Stimulated activated CD8-positive, alpha-beta memory T cell treated with anti-CD3 and anti-CD28 coated beads, Interleukin-4, amount 100 ng/mL, for 48 hours (primary cell): ENCODE measurements at regions not wholly inside any gene's neighbourhood (a gene's known extent, or its start where the extent isn't known, plus 50 kb on each side); places are given as distances from the start of the nearest gene placed in this dataset.

Source experiments
- DNase-seq: peaks from one replicate; pipeline ENCODE4 v3.0.0-alpha.2; 2020

DNA sequence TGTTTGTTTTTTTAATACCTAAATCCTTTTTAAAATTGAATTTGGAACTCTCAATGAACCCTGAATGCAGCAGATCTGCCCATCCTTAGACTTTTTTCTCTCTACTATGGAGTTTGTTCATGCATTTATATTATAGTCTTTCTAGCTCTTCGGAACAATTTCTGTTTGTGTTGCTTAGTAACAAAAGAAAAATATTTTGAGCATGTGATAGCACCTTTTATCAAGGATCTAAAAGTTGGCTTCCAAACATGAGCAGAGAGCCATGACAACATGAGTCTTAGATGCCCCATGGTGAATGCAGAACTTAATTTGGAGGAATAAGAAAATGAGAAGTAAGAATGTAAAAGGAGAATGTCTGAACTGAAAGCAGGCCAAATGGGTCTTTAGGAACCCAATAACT lies 133.7 kb downstream of the EDN1 start:
- no peak for DNase-seq

DNA sequence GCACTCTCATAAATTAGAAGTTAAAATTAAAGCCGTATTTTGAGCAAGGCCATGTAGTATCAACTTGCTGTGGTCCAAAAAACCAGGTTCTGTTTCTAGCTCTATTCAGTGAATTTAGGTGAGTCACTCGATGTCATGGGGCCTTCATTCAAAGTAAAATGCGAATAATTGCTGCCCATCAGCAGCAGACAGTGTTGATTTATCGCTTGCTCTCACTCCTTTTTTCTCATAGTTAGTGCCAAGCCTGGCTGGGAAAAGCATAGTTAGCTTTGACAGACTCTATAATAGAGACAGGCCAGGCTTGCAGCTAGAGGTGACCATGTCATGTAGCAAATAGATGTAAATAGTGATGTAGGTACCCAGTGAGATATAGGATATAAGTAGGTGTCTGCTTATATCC lies 136.0 kb downstream of the EDN1 start:
- no peak for DNase-seq

DNA sequence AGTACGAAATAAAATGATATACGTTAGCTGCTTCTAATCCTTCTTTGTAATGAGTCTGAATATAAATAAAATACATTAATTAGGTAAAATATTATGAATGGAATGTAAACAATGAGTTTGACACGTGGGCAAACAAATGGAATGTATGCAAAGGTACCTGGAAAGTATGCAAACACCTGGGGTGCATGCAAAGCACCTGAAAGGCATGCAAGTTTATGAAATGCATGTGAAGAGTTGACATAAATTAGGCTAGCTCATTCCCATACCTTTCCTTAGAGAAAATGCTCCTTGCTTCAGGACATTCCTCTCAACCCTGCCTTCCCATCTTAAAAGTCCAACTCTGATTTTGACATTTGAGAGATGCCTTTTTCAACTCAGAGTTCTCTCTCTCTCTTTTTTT lies 140.9 kb downstream of the EDN1 start:
- DNase-seq = no peak

DNA sequence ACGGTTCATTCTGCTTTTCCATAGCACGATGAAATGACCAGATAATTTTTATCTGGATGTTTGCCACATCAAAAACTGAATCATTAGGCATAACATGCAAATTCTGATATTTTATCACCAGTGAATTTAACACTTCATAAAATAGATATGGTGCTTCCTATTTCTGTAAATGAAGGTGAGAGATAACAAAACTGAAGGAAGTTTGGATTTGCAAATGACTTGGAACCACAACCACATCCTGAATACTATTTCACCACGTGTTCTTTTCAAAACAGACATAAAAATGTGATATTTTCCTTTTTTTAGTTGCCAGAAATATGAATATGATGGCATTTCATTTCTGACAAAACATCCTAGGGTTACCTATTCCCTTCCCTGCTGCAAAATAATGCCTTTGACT lies 146.1 kb downstream of the EDN1 start:
- no peak for DNase-seq

DNA sequence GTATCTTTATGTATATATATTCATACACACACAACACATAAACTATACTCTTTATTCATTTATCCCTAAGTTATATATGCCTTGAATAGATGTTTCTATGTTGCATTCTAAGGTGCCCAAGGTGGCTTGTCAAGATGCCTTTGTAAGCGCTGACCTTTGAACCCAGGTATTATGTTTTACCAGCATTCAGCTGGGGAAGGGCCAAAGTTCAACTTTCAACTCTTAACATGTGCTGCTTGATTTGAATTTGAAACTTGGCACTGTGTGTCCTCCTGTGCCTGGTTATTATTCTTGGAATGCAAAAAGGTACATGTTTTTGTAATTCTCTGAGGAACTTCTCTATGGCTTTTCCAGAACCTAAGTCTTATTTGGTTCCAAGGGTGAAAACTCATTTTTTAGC lies 146.5 kb downstream of the EDN1 start:
- DNase-seq = no peak

DNA sequence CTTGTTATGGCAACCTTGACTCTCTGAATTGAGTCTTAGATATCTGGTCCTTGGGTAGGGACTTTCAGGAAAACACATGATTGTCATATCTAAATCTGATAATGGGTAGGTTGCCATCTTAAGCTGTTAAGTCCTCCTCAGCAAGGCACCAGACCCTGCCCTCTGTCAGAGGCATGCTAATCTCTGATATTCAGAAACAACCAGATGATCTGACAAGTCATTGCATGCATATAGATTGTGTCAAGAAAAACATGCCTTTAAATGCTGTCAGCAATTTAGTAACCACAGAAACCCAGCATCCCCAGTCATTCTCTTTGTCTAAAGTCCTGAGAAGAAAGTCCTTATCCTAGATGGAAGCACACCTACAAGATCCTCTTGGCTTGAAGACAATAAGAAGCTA lies 149.1 kb downstream of the EDN1 start:
- DNase-seq = no peak

DNA sequence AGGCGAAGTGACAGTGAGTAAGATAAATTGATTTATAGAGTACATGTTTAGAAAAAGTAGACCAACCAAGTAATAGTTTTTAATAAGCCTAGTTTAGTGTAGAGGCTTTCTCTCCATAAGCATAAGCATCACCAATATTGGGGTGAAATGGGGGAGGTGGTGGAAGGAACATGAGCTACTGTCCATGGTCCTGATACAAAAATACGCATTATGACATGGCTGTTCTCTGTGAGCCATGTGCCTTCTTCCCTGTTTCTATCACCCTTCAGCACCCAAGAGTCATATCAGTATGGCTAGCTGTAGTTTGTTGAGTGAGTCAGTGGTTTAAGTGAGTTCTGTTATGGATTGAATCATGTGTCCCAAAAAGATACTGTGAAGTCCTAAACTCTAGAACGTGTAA lies 150.8 kb downstream of the EDN1 start:
- DNase-seq = no peak

DNA sequence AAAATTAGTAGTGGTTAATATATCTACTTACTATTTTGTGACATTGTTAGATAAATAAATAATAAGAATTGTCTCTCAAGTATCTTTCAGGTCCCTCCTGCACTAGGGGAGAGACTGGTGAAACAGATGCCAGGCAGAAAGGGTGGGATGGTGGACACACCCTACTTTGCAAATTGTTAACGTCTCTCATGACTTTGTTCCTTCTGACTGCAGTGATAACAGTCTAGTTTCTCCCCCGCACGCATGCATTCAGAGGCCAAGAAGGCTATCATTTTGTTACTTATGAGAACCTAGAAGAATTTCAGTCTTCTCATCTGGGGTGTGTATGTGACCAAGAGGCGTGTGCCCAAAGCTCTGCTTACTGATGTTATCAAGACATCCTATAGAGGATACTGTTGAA lies 152.3 kb downstream of the EDN1 start:
- DNase-seq = no peak

DNA sequence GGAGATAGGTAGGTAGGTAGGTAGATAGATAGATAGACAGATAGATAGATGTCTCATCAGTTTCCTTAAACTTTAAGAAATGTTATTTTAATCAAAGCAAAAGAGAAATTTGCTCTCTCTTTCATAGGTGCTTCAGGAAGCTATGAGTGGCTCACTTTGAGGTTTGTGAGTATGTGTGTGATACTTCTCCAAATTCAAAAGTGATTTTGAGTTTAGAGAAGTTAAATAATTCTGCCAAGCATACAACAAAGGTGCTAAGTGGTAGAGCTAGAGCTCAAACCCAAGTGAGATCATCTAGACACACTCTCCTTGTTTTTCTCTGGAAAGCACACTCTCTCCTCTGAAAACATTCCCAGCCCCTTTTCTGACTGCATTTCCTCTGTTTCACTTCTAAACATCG lies 156.2 kb downstream of the EDN1 start:
- DNase-seq = no peak

DNA sequence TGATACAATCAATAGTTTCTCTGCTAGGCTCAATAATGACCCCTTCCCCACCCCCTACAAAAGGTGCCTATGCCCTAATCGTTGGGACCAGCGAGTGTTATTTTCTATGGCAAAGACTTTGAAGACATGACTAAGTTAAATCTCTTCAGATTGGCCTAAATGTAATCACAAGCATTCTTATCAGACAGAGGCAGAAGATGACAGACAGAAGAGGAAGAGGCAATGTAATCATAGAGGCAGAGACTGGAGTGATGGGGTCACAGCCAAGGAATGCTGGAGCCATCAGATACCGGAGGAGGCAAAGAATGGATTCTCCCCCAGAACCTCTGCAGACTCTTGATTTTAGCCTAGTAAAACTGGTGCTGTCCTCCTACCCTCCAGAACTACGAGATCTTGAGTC lies 159.3 kb downstream of the EDN1 start:
- no peak for DNase-seq

DNA sequence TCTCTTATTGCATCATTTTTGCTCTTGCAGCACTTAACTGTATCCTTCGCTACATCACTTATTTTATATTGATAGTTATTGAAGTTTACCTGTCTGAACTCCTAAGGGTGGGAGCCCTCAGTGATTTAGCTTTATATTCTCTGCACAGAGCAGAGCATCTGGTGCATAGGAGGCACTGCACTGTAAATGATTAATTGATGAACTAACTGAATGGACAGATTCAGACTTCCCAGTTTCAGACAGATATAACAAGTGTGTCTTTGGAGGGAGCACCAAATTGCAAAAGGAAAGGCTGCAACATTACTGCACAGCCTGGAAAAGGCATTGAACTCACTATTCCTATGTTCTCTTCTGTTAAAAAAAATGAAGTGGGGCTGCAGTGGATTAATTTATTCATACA lies 160.3 kb downstream of the EDN1 start:
- DNase-seq = no peak

DNA sequence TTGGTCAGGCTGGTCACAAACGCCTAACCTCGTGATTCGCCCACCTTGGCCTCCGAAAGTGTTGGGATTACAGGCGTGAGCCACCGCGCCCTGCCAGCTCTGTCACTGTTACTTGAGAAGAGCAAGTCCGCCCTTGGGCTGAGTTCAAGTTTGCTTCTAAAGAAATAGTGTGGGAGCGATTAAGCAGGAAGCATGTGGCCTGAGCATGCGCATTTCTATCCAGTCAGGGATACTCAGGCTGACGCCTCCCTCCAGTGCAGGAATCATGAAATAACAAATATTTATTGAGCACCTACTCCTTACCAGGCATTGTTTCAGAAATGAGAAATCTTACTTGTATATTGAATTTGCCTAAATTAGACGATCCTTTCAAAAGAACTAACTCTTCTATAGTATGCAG lies 166.2 kb downstream of the EDN1 start:
- no peak for DNase-seq

DNA sequence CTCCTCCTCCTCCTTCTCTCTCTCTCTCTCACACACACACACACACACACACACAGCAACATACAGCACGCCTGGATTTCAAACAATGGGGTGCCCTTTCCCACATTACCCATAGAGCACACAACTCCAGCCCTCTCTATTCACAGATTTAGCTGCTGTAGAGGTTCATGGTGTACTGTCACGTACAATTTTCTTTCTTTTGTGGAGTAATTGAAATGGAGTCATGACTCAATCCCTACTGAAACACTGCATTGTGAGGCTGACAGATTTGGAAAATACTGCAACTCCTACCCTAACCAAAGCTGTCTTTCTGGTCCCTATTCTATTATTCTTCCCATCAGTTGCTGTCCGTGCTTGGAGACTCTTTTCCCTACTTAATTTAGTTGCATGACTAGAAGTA lies 166.9 kb downstream of the EDN1 start:
- DNase-seq = no peak

DNA sequence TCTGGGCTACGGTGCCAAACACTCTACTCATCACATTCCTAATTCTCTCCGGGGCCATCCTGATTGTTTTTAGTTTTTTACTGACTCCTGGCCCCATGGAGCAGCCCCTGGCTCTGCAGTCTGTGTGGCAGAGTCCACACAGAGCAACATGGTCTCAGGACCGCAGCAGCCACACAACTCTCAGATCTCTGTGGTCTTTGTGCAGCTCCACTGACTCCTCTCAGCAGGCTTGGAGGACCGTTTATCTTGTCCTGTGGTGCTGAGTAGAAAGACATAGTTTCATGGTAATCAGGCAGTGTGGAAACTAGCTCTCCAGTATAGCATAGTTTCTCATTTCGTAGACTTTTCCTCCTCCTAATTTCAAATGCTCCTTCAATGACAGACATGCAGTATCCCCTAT lies 168.4 kb downstream of the EDN1 start:
- no peak for DNase-seq

DNA sequence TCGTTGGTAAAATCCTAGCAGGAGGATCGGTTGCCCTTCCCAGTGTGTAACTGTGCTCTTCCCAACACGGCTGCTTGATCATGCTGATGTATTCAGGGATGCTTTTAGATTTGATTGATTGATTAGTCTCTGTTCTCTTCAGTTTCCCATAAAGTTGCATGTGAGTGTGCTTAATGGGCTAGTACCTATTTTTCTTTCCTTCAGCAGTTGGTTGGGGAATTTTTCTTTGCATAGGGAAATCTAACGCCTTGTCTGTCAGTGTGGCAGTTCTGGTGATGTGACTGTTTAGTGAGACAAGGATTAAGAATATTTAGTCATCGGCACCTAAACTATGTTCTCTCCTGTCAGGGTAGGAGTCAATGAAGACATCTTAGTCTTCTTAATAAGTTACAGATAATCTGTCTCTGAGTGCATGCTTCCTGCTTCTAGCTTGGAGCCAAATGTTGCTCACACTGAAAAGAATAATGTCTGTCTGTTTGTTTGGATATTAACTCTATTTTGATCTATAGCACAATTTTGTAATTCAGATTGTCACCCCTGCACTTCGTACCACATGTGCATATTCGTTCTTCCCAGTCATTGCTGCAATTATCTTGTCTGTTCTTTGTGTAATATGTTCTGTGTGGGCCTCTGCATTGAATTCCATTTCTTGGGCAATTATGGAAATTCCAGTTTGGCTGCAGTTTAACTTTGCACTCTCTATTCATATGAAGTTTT lies 169.9 kb downstream of the EDN1 start:
- no peak for DNase-seq

DNA sequence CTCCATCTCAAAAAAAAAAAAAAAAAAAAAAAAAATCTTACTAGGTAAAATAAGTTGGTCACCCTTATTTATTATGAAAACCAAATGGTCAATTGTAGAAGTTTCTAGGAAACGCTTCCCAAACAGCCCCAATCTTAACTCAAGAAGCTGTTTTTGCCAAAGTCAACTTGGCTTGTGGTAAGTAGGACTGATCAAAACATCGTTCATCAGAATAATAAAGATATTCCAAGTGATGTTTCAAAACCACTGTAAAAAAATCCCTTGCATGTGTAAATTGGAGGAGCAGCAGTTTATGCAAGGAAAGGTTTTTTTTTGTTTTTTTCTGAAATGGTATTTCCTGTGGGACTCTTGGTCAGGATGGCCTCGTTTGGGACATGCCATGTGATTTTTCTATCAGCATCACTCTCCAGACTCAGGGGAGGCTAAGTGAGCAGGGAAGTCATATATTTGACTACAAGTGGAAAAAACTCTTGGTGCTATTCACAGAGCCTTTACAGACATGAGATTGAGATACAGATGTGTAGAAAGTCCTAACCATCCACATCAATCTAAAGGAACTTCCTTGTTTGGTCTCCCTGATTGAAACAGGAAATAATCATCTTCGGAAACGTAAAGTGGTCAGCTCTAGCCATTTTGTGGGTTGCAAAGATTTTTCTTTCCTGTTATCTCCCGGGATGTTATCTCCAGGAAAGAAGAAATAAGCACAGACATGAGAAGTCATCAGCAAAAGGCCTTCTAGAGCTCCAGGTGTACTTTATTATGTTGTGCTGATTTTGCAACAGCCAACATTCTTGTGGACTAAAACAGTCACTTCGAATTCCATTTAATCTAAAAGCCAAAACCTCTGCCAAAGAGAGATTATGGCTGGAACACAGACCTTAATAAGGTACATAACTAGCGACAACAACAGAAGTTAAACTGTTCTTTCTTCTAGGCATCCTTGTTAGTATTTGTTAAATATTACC lies 177.8 kb downstream of the EDN1 start:
- DNase-seq = no peak

DNA sequence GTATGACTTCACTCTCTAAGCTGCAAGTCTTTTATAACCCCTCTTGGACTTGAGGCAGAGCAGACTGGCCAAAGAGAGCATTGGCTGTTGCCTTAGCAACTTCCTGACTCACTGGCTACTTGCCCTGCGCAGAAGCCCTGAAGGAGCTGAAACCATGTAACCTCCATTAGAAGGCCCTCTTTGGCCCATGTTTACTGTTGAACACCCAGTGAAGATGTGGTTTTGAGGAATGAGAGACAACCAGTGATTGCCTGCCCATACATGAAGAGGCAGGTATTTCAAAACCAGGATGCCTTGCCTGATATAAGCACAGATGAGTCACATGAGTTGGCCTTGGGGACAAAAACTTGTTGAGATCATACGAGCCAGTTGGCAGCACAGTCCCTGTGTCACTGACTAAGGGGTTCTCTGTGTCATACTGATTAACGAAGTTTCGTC lies 182.5 kb downstream of the EDN1 start:
- no peak for DNase-seq

DNA sequence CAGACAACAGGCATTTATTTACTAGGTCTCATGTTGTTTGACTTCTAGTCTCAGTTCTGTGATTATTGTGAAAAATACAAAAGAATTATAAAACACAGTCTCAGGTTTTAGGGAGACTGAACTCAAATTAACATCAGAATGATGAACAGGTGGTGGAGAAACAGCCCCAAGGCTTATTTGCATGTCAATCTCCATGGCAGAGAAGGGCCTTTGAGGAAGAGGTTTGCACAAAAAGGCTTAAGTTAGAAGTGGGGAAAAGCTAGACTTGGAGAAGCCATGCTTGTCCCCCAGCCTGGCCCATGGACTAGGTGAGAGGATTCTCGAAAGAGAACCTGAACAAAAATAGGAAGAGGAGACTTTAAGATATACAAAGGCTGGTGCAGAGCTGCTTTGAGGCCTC lies 183.3 kb downstream of the EDN1 start:
- no peak for DNase-seq

DNA sequence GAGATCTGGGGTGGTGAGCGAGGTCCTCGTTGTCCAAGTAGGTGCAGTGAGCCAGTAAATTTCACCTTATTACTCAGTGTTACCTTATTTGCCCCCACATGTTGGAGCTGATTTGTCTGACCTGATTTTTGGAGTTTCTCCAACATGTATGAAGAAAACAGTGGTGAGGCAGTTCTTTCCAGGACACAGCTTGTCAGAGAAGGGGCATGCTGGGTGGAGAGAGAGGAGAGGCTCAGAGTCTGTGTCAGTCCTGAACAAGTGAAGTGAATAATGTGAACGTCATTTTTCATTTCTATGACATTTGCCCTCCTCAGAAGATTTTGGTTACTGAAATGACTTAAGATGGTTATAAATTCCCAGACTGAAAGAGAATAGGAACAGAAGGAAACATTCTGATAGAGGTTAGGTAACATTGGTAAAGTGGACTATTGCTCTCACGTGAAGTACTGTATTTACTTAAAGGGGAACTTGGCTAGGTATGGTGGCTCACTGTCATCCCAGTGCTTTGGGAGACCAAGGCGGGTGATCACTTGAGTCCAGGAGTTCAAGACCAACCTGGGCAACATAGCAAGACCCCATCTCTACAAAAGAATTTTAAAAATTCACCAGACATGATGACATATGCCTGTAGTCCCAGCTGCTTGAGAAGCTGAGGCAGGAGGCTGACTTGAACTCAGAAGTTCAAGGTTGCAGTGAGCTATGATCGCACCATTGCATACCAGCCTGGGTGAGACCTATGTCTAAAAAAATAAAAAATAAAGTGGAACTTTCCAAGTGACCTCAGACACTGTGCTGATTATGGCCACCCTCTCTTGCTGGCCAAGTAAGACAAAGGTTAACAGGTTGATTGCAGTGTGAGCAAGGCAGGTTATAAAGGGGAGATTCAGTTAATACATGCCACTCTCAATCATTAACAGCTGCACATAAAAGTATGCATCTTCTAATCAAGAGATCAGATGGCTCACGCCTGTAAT lies 184.3 kb downstream of the EDN1 start:
- no peak for DNase-seq

DNA sequence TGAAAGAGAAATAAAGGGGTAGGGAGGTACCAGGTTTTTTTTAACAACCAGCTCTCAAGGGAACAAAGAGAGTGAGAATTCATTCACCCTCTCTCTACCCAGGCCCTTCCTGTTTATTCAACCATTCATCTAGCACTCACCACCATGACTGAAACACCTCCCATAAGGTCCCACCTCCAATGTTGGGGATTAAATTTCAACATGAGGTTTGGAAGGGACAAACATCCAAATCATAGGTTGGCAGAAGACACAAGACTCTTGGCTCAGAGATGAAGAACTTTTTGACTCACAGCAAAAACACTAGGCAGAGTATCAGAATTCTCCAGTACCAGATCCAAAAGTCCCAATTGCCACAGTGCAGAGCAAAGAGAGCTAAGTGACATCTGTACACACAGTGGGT lies 186.3 kb downstream of the EDN1 start:
- DNase-seq = no peak

DNA sequence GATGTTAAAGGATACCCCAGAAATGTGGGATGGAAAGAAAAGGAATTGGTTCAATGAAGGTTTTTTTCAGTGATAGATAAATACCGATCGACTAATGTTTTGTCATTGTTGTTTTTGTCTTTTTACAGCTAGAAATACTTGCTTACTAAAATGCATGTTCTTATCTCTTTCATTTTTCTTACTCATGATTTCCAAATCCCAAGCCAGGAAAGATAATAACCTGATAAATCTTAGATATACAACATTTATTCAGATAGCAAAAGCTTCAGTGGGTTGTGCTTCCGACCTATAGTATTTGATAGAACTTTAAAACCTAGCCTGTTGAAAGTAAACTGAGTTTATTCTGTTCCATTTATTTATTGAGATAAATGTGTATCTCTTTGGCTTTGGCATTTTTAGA lies 187.5 kb downstream of the EDN1 start:
- no peak for DNase-seq

DNA sequence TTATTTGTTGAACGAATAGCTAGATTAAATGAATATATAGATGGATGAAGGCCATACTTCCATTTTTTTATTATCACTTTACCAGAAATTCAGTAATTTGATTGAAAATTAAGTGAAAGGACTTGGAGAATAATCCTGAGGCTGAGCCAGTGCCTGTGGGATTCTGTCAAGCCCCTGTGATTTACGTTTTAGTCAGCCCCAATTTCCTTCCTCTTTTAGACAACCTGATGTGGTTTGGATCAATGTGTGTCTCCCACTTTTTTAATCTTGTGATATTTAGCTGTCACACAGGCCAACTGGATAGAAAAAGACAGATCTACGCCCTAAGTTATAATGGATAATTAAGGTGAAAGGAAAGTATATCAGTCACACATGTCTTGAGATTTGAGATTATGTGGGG lies 188.8 kb downstream of the EDN1 start:
- DNase-seq = no peak

DNA sequence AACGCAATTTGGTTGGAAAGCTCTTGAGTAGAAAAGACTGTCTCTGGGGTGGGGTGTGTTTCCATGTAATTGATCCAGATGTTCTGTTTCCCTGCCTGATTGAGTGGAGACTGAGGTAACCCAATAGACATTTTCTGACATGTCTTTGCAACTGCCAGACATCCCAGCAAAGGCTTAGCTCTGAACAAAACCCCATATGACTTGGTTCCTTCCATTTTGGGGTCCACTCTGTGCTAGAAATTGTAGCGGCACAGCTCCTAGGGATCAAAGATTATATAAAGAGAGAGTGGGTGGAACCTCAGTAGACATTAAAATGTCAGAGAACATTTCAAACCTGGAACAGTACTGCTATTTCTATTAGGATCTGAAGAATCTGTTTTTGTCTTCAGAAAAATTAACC lies 189.3 kb downstream of the EDN1 start:
- DNase-seq = no peak
